Liver (tissue), 8 donors: ENCODE measurements at regions not wholly inside any gene's neighbourhood (a gene's known extent, or its start where the extent isn't known, plus 50 kb on each side); places are given as distances from the start of the nearest gene placed in this dataset.

Experiments used
- DNase-seq: peaks from one replicate; pipeline ENCODE4 v3.0.0-alpha.2; 2017; ENCODE audit warnings: low spot score
- H3K27ac ChIP-seq, 2 donors: one replicate each; pipeline ENCODE4 v1.7.0; 2013; ENCODE audit warnings: inconsistent platforms in 2 of 2, low read length in 2 of 2, control low read depth in 1 of 2, low read depth in 1 of 2, mild to moderate bottlenecking in 1 of 2
- H3K27me3 ChIP-seq, 4 donors: one replicate each; pipeline versions ENCODE4 v1.6.1 to v1.7.0; 2013; ENCODE audit warnings: low read length in 3 of 4, inconsistent platforms in 1 of 4, mild to moderate bottlenecking in 1 of 4, moderate library complexity in 1 of 4; ENCODE audit not compliant: control insufficient read depth in 4 of 4, insufficient read depth in 4 of 4
- H3K36me3 ChIP-seq, 4 donors: one replicate each; pipeline versions ENCODE4 v1.6.1 to v1.7.0; 2013; ENCODE audit warnings: low read length in 3 of 4, mild to moderate bottlenecking in 3 of 4, low read depth in 1 of 4, moderate library complexity in 1 of 4; ENCODE audit not compliant: control insufficient read depth in 4 of 4, insufficient read depth in 3 of 4
- H3K4me1 ChIP-seq, 4 donors: one replicate each; pipeline versions ENCODE4 v1.6.1 to v1.7.0; 2013; ENCODE audit warnings: low read length in 3 of 4, mild to moderate bottlenecking in 3 of 4, moderate library complexity in 1 of 4; ENCODE audit not compliant: control insufficient read depth in 4 of 4, insufficient read depth in 4 of 4
- H3K4me3 ChIP-seq, 3 donors: one replicate each; pipeline versions ENCODE4 v1.6.1 to v1.7.0; 2013; ENCODE audit warnings: low read length in 3 of 3, control low read depth in 1 of 3, low read depth in 1 of 3, mild to moderate bottlenecking in 1 of 3
- H3K9ac ChIP-seq, 2 donors: one replicate each; pipeline ENCODE4 v1.7.0; 2013; ENCODE audit warnings: low read length in 2 of 2, mild to moderate bottlenecking in 2 of 2, moderate library complexity in 2 of 2, control low read depth in 1 of 2, low read depth in 1 of 2
- H3K9me3 ChIP-seq, 4 donors: one replicate each; pipeline versions ENCODE4 v1.6.1 to v1.7.0; 2013; ENCODE audit warnings: low read length in 3 of 4; ENCODE audit not compliant: control insufficient read depth in 4 of 4
- EGR1 ChIP-seq, 2 donors: IDR thresholded peaks; 2 replicates each; pipeline ENCODE4 v1.6.1; 2016 to 2018; ENCODE audit warnings: antibody characterized with exemption in 2 of 2, low read depth in 2 of 2
- FOXA1 ChIP-seq: IDR thresholded peaks from 2 replicates; pipeline ENCODE4 v1.6.1; 2016; ENCODE audit warnings: antibody characterized with exemption
- FOXA2 ChIP-seq: IDR thresholded peaks from 2 replicates; pipeline ENCODE4 v1.6.1; 2016; ENCODE audit warnings: antibody characterized with exemption
- GABPA ChIP-seq, 2 donors: IDR thresholded peaks in 1 of 2; conservative IDR thresholded peaks in 1 of 2; 2 replicates each; pipeline ENCODE4 v1.6.1; 2016; ENCODE audit warnings: antibody characterized with exemption in 2 of 2, mild to moderate bottlenecking in 1 of 2, moderate library complexity in 1 of 2
- HNF4A ChIP-seq, 2 donors: conservative IDR thresholded peaks; 2 replicates each; pipeline ENCODE4 v1.6.1; 2016; ENCODE audit warnings: antibody characterized with exemption in 2 of 2, mild to moderate bottlenecking in 2 of 2
- HNF4G ChIP-seq: IDR thresholded peaks from 2 replicates; pipeline ENCODE4 v1.6.1; 2016; ENCODE audit warnings: antibody characterized with exemption
- JUND ChIP-seq, 2 donors: IDR thresholded peaks; 2 replicates each; pipeline ENCODE4 v1.6.1; 2016; ENCODE audit warnings: antibody characterized with exemption in 2 of 2
- NR2F2 ChIP-seq: IDR thresholded peaks from 2 replicates; pipeline ENCODE4 v1.6.1; 2016; ENCODE audit warnings: antibody characterized with exemption
- RAD21 ChIP-seq, 2 donors: IDR thresholded peaks; 2 replicates each; pipeline ENCODE4 v1.6.1; 2016; ENCODE audit warnings: antibody characterized with exemption in 2 of 2, mild to moderate bottlenecking in 2 of 2
- RXRA ChIP-seq, 2 donors: IDR thresholded peaks; 2 replicates each; pipeline ENCODE4 v1.6.1; 2017 to 2018; ENCODE audit warnings: antibody characterized with exemption in 2 of 2, mild to moderate bottlenecking in 1 of 2
- SP1 ChIP-seq: IDR thresholded peaks from 2 replicates; pipeline ENCODE4 v1.6.1; 2018; ENCODE audit warnings: antibody characterized with exemption, mild to moderate bottlenecking
- TAF1 ChIP-seq: conservative IDR thresholded peaks from 2 replicates; pipeline ENCODE4 v1.6.1; 2016; ENCODE audit warnings: antibody characterized with exemption, mild to moderate bottlenecking
- YY1 ChIP-seq: IDR thresholded peaks from 2 replicates; pipeline ENCODE4 v1.6.1; 2016; ENCODE audit warnings: antibody characterized with exemption, mild to moderate bottlenecking
- WGBS: extraction: QIAGEN DNeasy Blood & Tissue Kit; methylation state at CpG from one replicate; pipeline ENCODE4 v1.1.7; 2013; 5-methylcytosine and 5-hydroxymethylcytosine counted together
- TF ChIP-seq, protein P1 (sequence below): IDR thresholded peaks from 2 replicates; pipeline ENCODE4 v1.6.1; 2016; ENCODE audit warnings: antibody characterized with exemption
- TF ChIP-seq, protein P2 (sequence below): IDR thresholded peaks from 2 replicates; pipeline ENCODE4 v1.6.1; 2016; ENCODE audit warnings: antibody characterized with exemption
- TF ChIP-seq, protein P3 (sequence below): IDR thresholded peaks from 2 replicates; pipeline ENCODE4 v1.6.1; 2016; ENCODE audit warnings: antibody characterized with exemption
- TF ChIP-seq, protein P4 (sequence below): fragments of 150-350 bp; IDR thresholded peaks from 2 replicates; pipeline ENCODE4 v1.5.1; 2017; ENCODE audit warnings: improper control_type of control experiment, low read depth, low read length; ENCODE audit not compliant: missing input control
- TF ChIP-seq, protein P5 (sequence below): IDR thresholded peaks from 2 replicates; pipeline ENCODE4 v1.6.1; 2016; ENCODE audit warnings: antibody characterized with exemption, mild to moderate bottlenecking
- donor health status: healthy.
- donor health status: healthy.
- donor health status: healthy.
- donor health status: healthy.
- donor health status: healthy.

DNA sequence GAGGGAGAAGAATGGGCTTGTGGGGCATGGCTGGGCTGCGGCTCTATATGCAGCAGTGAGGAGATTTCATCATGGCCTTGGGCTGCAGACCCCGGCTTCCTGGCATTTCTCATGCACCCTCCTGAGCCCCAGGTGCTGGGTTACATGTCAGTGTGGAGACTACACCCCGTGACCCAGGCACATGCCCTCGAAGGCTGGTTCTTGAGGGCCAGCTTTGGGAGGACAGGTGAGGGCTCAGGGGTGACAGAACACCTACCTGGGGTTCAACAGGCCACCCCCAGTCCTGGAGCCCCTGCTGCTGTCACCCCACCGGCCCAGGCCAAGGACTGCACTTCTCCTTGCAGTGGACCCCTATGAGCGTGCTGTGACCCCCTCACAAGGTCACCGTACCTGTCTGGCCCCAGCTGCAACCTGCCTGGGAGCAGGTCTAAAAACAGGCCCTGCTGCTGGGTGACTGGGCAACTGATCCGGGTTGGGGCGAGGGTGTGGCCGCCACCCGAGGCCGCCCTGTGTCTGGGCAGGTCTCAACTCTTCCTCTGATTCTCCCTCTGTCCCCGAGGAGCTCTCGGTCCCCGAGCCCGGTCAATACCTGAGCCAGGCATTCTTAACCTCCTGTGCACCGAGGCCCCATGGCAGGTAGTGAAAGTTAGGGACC is 94.8 kb upstream of the OTOS start:
- H3K36me3 ChIP-seq = no peaks in the 10 kb centered on the region
- H3K9me3 ChIP-seq = no peaks in the 10 kb centered on the region
- no peak for DNase-seq
- 93% methylated on average over 17 of the region's 17 CpGs for WGBS
- H3K4me1 ChIP-seq = peaks cover 6 to 29% (median 22%) of the 10 kb centered on the region in 4 donors
- no peak overlapping the region for H3K4me3 ChIP-seq
- TF ChIP-seq, protein P1, sequence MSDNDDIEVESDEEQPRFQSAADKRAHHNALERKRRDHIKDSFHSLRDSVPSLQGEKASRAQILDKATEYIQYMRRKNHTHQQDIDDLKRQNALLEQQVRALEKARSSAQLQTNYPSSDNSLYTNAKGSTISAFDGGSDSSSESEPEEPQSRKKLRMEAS = no peak
- TF ChIP-seq FOXA1 (no peak), JUND (IDR thresholded peaks at IDR 0.05) (no peak), YY1 (no peak), FOXA2 (no peak), RAD21 (IDR thresholded peaks at IDR 0.05) (no peak), HNF4G (no peak), NR2F2 (no peak), RXRA (IDR thresholded peaks at IDR 0.05) (no peak), TAF1 (no peak), EGR1 (IDR thresholded peaks at IDR 0.05; ENCODE audit: low read depth in 2 of 2) (no peak), GABPA (IDR thresholded peaks at IDR 0.05 in 1 of 2, conservative IDR thresholded peaks at IDR 0.05 in 1 of 2) (no peak), HNF4A (conservative IDR thresholded peaks at IDR 0.05) (no peak), SP1 (no peak)
- TF ChIP-seq, protein P2, sequence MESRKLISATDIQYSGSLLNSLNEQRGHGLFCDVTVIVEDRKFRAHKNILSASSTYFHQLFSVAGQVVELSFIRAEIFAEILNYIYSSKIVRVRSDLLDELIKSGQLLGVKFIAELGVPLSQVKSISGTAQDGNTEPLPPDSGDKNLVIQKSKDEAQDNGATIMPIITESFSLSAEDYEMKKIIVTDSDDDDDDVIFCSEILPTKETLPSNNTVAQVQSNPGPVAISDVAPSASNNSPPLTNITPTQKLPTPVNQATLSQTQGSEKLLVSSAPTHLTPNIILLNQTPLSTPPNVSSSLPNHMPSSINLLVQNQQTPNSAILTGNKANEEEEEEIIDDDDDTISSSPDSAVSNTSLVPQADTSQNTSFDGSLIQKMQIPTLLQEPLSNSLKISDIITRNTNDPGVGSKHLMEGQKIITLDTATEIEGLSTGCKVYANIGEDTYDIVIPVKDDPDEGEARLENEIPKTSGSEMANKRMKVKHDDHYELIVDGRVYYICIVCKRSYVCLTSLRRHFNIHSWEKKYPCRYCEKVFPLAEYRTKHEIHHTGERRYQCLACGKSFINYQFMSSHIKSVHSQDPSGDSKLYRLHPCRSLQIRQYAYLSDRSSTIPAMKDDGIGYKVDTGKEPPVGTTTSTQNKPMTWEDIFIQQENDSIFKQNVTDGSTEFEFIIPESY = no peak
- TF ChIP-seq, protein P3, sequence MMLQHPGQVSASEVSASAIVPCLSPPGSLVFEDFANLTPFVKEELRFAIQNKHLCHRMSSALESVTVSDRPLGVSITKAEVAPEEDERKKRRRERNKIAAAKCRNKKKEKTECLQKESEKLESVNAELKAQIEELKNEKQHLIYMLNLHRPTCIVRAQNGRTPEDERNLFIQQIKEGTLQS = no peak
- TF ChIP-seq, protein P4, sequence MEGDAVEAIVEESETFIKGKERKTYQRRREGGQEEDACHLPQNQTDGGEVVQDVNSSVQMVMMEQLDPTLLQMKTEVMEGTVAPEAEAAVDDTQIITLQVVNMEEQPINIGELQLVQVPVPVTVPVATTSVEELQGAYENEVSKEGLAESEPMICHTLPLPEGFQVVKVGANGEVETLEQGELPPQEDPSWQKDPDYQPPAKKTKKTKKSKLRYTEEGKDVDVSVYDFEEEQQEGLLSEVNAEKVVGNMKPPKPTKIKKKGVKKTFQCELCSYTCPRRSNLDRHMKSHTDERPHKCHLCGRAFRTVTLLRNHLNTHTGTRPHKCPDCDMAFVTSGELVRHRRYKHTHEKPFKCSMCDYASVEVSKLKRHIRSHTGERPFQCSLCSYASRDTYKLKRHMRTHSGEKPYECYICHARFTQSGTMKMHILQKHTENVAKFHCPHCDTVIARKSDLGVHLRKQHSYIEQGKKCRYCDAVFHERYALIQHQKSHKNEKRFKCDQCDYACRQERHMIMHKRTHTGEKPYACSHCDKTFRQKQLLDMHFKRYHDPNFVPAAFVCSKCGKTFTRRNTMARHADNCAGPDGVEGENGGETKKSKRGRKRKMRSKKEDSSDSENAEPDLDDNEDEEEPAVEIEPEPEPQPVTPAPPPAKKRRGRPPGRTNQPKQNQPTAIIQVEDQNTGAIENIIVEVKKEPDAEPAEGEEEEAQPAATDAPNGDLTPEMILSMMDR = no peak
- TF ChIP-seq, protein P5, sequence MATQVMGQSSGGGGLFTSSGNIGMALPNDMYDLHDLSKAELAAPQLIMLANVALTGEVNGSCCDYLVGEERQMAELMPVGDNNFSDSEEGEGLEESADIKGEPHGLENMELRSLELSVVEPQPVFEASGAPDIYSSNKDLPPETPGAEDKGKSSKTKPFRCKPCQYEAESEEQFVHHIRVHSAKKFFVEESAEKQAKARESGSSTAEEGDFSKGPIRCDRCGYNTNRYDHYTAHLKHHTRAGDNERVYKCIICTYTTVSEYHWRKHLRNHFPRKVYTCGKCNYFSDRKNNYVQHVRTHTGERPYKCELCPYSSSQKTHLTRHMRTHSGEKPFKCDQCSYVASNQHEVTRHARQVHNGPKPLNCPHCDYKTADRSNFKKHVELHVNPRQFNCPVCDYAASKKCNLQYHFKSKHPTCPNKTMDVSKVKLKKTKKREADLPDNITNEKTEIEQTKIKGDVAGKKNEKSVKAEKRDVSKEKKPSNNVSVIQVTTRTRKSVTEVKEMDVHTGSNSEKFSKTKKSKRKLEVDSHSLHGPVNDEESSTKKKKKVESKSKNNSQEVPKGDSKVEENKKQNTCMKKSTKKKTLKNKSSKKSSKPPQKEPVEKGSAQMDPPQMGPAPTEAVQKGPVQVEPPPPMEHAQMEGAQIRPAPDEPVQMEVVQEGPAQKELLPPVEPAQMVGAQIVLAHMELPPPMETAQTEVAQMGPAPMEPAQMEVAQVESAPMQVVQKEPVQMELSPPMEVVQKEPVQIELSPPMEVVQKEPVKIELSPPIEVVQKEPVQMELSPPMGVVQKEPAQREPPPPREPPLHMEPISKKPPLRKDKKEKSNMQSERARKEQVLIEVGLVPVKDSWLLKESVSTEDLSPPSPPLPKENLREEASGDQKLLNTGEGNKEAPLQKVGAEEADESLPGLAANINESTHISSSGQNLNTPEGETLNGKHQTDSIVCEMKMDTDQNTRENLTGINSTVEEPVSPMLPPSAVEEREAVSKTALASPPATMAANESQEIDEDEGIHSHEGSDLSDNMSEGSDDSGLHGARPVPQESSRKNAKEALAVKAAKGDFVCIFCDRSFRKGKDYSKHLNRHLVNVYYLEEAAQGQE = no peak
- no peak overlapping the region for H3K9ac ChIP-seq
- H3K27me3 ChIP-seq = no peaks in the 10 kb centered on the region
- no peak overlapping the region for H3K27ac ChIP-seq
